Panc1 (cell line): ENCODE measurements at regions not wholly inside any gene's neighbourhood (a gene's known extent, or its start where the extent isn't known, plus 50 kb on each side); places are given as distances from the start of the nearest gene placed in this dataset.

Source experiments
- ATAC-seq: fragments of 200-7000 bp; cut with Tn5 transposase; 2 replicates; pipeline ENCODE4 v1.9.1; 2020; ENCODE audit warnings: mild to moderate bottlenecking, moderate library complexity
- BruUV-seq: library from RNA; stranded (reverse); fragments of 400-500 nt; replicated peaks from 2 replicates; lab custom pipeline; 2021; lab: Mats Ljungman, UMichigan
- CTCF ChIA-PET: fragments of 300-600 bp; sonication (Branson Sonifier 250); formaldehyde crosslinking; loops from one replicate; lab custom pipeline; 2022; ENCODE audit warnings: antibody characterized with exemption; lab: Charles Lee
- POLR2A ChIA-PET: fragments of 300-600 bp; sonication (Branson Sonifier 250); formaldehyde crosslinking; loops from one replicate; lab custom pipeline; 2022; ENCODE audit warnings: antibody characterized with exemption; lab: Charles Lee
- DNase-seq: peaks from one replicate; pipeline ENCODE4 v3.0.0-alpha.2; 2010; ENCODE audit warnings: low read depth, low spot score
- H3K27ac ChIP-seq: 2 replicates; pipeline ENCODE4 v1.5.1; 2011; ENCODE audit warnings: mild to moderate bottlenecking, low read length, inconsistent platforms
- H3K27me3 ChIP-seq: fragments of 200-500 bp; sonication (Bioruptor generic); 2 replicates; pipeline ENCODE4 v1.6.0; 2014; ENCODE audit warnings: low read length, inconsistent platforms; ENCODE audit not compliant: control insufficient read depth, insufficient read depth
- H3K36me3 ChIP-seq: fragments of 200-500 bp; sonication (Bioruptor generic); 2 replicates; pipeline ENCODE4 v1.5.1; 2014; ENCODE audit warnings: inconsistent platforms, mild to moderate bottlenecking, low read length, moderate library complexity; ENCODE audit not compliant: control insufficient read depth, insufficient read depth
- H3K4me1 ChIP-seq: 2 replicates; pipeline ENCODE4 v1.5.1; 2011; ENCODE audit warnings: inconsistent platforms, mild to moderate bottlenecking, low read length, moderate library complexity; ENCODE audit not compliant: control insufficient read depth, insufficient read depth
- H3K4me3 ChIP-seq, 2 experiments: 2 replicates each; pipeline ENCODE4 v1.5.1; 2011 to 2012; ENCODE audit warnings: low read depth in 2 of 2, low read length in 2 of 2, mild to moderate bottlenecking in 2 of 2, inconsistent platforms in 1 of 2, moderate library complexity in 1 of 2
- H3K9me3 ChIP-seq: fragments of 200-500 bp; sonication (Bioruptor generic); 2 replicates; pipeline ENCODE4 v1.5.1; 2014; ENCODE audit warnings: low read depth, mild to moderate bottlenecking, inconsistent platforms, low read length, moderate library complexity; ENCODE audit not compliant: control insufficient read depth, insufficient read depth
- POLR2AphosphoS5 ChIP-seq: IDR thresholded peaks from 2 replicates; pipeline ENCODE4 v1.6.1; 2012; ENCODE audit warnings: mild to moderate bottlenecking, low read depth, low read length, moderate library complexity
- SIN3A ChIP-seq: IDR thresholded peaks from 2 replicates; pipeline ENCODE4 v1.6.1; 2012; ENCODE audit warnings: low read depth, mild to moderate bottlenecking, low read length, moderate library complexity, borderline replicate concordance; ENCODE audit not compliant: insufficient read depth
- TCF7L2 ChIP-seq: IDR thresholded peaks from 2 replicates; pipeline ENCODE4 v1.6.1; 2011; ENCODE audit warnings: mild to moderate bottlenecking, low read depth, low read length, inconsistent platforms
- in situ Hi-C: cut with HindIII; loops from 2 replicates; pipeline ENCODE4 v1.10.0; 2016; ENCODE audit warnings: low sequenced_read_pairs, low pct_unique_long_range_greater_than_20kb
- intact Hi-C: fragments of 100-400 bp; cut with micrococcal nuclease; formaldehyde crosslinking; loops from one replicate; pipeline ENCODE4 v1.10.0; 2022; ENCODE audit not compliant: unreplicated experiment
- TF ChIP-seq, protein P1 (sequence below): fragments of 450-650 bp; IDR thresholded peaks from 2 replicates; pipeline ENCODE4 v1.5.1; 2017; ENCODE audit warnings: mild to moderate bottlenecking
- TF ChIP-seq, protein P2 (sequence below), 2 experiments: IDR thresholded peaks; 2 replicates each; pipeline ENCODE4 v1.6.1; 2011 to 2012; ENCODE audit warnings: low read depth in 2 of 2, control low read depth in 1 of 2, low read length in 1 of 2, mild to moderate bottlenecking in 1 of 2, moderate library complexity in 1 of 2; ENCODE audit not compliant: insufficient read depth in 1 of 2

DNA sequence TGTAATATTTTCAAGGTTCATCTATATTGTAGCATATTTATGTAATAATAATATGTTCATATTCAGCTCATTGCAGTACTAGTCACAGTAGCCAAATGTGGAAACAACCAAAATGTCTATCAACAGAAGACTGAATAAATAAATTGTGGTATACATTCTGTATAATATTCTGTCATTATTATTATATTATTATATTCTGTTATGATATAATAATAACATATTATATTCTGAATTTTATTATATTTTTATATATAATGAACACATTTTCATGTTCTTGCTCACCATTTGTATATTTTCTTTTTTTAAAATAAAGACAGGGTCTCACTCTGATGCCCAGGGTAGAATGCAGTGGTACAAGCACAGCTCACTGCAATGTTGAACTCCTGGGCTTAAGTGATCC, 91.2 kb upstream of the STARD3NL start:
- intact Hi-C loops = no loop called here
- CTCF ChIA-PET = no interaction called here

DNA sequence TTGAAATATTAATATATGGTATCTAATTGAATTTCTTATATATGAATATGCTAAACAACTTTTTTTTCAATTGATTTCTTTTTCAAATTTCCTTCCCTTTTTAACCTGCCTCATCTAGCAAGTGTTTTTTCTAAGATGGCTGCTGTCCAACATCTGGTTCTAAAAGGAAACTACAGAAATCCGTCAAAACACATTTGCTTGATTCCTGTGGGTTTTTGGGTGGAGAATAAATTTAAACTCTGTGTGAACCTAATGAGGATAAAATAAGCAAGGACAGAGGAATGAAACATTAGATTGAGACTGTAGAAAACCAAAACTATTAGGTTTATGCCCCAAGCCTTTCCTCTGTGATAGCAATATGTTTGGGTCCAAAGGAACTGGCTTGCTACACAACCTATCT, 75.5 kb upstream of the STARD3NL start:
- Histone ChIP-seq H3K27ac (no peak overlapping the region), H3K9me3 (no peaks in the 10 kb centered on the region), H3K27me3 (peaks cover 3% of the 10 kb centered on the region; the same call in 1 of the 2 replicates), H3K4me3 (no peak overlapping the region), H3K36me3 (no peaks in the 10 kb centered on the region), H3K4me1 (no peaks in the 10 kb centered on the region)
- ChIA-PET CTCF (no interaction called here), POLR2A (no interaction called here)
- intact Hi-C loops (no loop called here), in situ Hi-C loops (no loop called here)
- ATAC-seq (no peak), DNase-seq (no peak)
- BruUV-seq = no TSS peak
- TF ChIP-seq SIN3A (no peak), TCF7L2 (no peak), POLR2AphosphoS5 (no peak)
- TF ChIP-seq, protein P1, sequence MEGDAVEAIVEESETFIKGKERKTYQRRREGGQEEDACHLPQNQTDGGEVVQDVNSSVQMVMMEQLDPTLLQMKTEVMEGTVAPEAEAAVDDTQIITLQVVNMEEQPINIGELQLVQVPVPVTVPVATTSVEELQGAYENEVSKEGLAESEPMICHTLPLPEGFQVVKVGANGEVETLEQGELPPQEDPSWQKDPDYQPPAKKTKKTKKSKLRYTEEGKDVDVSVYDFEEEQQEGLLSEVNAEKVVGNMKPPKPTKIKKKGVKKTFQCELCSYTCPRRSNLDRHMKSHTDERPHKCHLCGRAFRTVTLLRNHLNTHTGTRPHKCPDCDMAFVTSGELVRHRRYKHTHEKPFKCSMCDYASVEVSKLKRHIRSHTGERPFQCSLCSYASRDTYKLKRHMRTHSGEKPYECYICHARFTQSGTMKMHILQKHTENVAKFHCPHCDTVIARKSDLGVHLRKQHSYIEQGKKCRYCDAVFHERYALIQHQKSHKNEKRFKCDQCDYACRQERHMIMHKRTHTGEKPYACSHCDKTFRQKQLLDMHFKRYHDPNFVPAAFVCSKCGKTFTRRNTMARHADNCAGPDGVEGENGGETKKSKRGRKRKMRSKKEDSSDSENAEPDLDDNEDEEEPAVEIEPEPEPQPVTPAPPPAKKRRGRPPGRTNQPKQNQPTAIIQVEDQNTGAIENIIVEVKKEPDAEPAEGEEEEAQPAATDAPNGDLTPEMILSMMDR = no peak
- TF ChIP-seq, protein P2, sequence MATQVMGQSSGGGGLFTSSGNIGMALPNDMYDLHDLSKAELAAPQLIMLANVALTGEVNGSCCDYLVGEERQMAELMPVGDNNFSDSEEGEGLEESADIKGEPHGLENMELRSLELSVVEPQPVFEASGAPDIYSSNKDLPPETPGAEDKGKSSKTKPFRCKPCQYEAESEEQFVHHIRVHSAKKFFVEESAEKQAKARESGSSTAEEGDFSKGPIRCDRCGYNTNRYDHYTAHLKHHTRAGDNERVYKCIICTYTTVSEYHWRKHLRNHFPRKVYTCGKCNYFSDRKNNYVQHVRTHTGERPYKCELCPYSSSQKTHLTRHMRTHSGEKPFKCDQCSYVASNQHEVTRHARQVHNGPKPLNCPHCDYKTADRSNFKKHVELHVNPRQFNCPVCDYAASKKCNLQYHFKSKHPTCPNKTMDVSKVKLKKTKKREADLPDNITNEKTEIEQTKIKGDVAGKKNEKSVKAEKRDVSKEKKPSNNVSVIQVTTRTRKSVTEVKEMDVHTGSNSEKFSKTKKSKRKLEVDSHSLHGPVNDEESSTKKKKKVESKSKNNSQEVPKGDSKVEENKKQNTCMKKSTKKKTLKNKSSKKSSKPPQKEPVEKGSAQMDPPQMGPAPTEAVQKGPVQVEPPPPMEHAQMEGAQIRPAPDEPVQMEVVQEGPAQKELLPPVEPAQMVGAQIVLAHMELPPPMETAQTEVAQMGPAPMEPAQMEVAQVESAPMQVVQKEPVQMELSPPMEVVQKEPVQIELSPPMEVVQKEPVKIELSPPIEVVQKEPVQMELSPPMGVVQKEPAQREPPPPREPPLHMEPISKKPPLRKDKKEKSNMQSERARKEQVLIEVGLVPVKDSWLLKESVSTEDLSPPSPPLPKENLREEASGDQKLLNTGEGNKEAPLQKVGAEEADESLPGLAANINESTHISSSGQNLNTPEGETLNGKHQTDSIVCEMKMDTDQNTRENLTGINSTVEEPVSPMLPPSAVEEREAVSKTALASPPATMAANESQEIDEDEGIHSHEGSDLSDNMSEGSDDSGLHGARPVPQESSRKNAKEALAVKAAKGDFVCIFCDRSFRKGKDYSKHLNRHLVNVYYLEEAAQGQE (IDR thresholded peaks at IDR 0.05; ENCODE audit: insufficient read depth in 1 of 2, low read depth in 2 of 2, low read length in 1 of 2) = no peak

More for the DNA sequence above, 91.2 kb upstream of the STARD3NL start:
- Histone ChIP-seq H3K4me1 (no peaks in the 10 kb centered on the region), H3K36me3 (no peaks in the 10 kb centered on the region), H3K4me3 (no peak overlapping the region), H3K9me3 (0 out of 2 replicates have a peak, but pooled peaks cover 3% of the 10 kb centered on the region), H3K27ac (no peak overlapping the region), H3K27me3 (no peaks in the 10 kb centered on the region)
- TF ChIP-seq, protein P1 = no peak
- TF ChIP-seq, protein P2 (IDR thresholded peaks at IDR 0.05; ENCODE audit: insufficient read depth in 1 of 2, low read depth in 2 of 2, low read length in 1 of 2) = no peak
- TF ChIP-seq SIN3A (no peak), POLR2AphosphoS5 (no peak), TCF7L2 (no peak)
- in situ Hi-C loops = no loop called here
- BruUV-seq = no TSS peak
- DNase-seq = no peak
- ATAC-seq = no peak
- POLR2A ChIA-PET = no interaction called here
